GM12878 (cell line): ENCODE measurements at regions not wholly inside any gene's neighbourhood (a gene's known extent, or its start where the extent isn't known, plus 50 kb on each side); places are given as distances from the start of the nearest gene placed in this dataset.

Source experiments
- ATAC-seq: fragments of 200-7000 bp; cut with Tn5 transposase; 3 replicates; pipeline ENCODE4 v1.9.1; 2020; ENCODE audit warnings: mild to moderate bottlenecking, moderate library complexity
- BruUV-seq: library from RNA; stranded (reverse); fragments of 400-500 nt; replicated peaks from 2 replicates; lab custom pipeline; 2021; lab: Mats Ljungman, UMichigan
- CTCF ChIA-PET: fragments of 300-600 bp; sonication (Branson Sonifier 250); formaldehyde crosslinking; extraction: SDS; loops from one replicate; lab custom pipeline; 2021; ENCODE audit warnings: inconsistent platforms; lab: Yijun Ruan, JAX
- POLR2A ChIA-PET: fragments of 350-600 bp; formaldehyde crosslinking; extraction: SDS; loops from one replicate; lab custom pipeline; 2021; ENCODE audit warnings: inconsistent platforms; lab: Charles Lee
- RAD21 ChIA-PET: fragments of 300-600 bp; sonication (Branson Sonifier 250); formaldehyde crosslinking; loops from one replicate; lab custom pipeline; 2023; ENCODE audit warnings: antibody characterized with exemption; ENCODE audit not compliant: unreplicated experiment; lab: Charles Lee
- SMC1A ChIA-PET: fragments of 300-600 bp; sonication (Branson Sonifier 250); formaldehyde crosslinking; loops from one replicate; lab custom pipeline; 2023; ENCODE audit not compliant: unreplicated experiment, uncharacterized antibody; lab: Charles Lee
- DNase-seq: peaks from one replicate; pipeline ENCODE4 v3.0.0-alpha.2; 2011; ENCODE audit warnings: low read depth, low spot score
- FAIRE-seq: peaks from 3 replicates; lab custom pipeline; 2011; peaks lifted over from hg19 to GRCh38; lab: Jason Lieb, UNC
- H2AFZ ChIP-seq: 2 replicates; pipeline ENCODE4 v1.6.0; 2011; ENCODE audit warnings: low read depth, low read length, control low read depth; ENCODE audit not compliant: control insufficient read depth
- H3K27ac ChIP-seq: 2 replicates; pipeline ENCODE4 v1.5.1; 2011; ENCODE audit warnings: control low read depth; ENCODE audit not compliant: control insufficient read depth, insufficient read depth
- H3K27me3 ChIP-seq, 2 experiments: replicated peaks in 1 of 2; 2 replicates each; pipeline versions ENCODE4 v1.6.0 to v1.6.1; 2011; ENCODE audit warnings: low read length in 1 of 2; ENCODE audit not compliant: control insufficient read depth in 2 of 2, insufficient read depth in 2 of 2
- H3K36me3 ChIP-seq, 2 experiments: 2 replicates each; pipeline ENCODE4 v1.5.1; 2011; ENCODE audit warnings: low read length in 1 of 2; ENCODE audit not compliant: control insufficient read depth in 2 of 2, insufficient read depth in 2 of 2
- H3K4me1 ChIP-seq: 2 replicates; pipeline ENCODE4 v1.6.1; 2011; ENCODE audit warnings: mild to moderate bottlenecking, low read length, moderate library complexity, mixed read lengths; ENCODE audit not compliant: control insufficient read depth, insufficient read depth
- H3K4me2 ChIP-seq: 2 replicates; pipeline ENCODE4 v1.6.0; 2011; ENCODE audit warnings: control low read depth; ENCODE audit not compliant: control insufficient read depth, insufficient read depth
- H3K4me3 ChIP-seq: fragments of 200-600 bp; sonication (generic); 2 replicates; pipeline ENCODE4 v1.5.1; 2016
- H3K79me2 ChIP-seq: 2 replicates; pipeline ENCODE4 v1.6.0; 2011; ENCODE audit warnings: low read length; ENCODE audit not compliant: control insufficient read depth, insufficient read depth
- H3K9ac ChIP-seq: 2 replicates; pipeline ENCODE4 v1.8.0; 2011; ENCODE audit warnings: low read length, control low read depth, mixed read lengths; ENCODE audit not compliant: control insufficient read depth, insufficient read depth
- H3K9me3 ChIP-seq: replicated peaks from 3 replicates; pipeline ENCODE4 v1.5.1; 2011; ENCODE audit warnings: mild to moderate bottlenecking, low read length; ENCODE audit not compliant: control insufficient read depth, insufficient read depth
- H4K20me1 ChIP-seq: 2 replicates; pipeline ENCODE4 v1.6.0; 2011; ENCODE audit not compliant: control insufficient read depth, insufficient read depth
- BRCA1 ChIP-seq: IDR thresholded peaks from 2 replicates; pipeline ENCODE4 v1.6.1; 2011; ENCODE audit warnings: low read depth, low read length, improper control_type of control experiment
- NFYB ChIP-seq: IDR thresholded peaks from 2 replicates; pipeline ENCODE4 v1.6.1; 2011; ENCODE audit warnings: low read depth, mild to moderate bottlenecking, low read length, improper control_type of control experiment, moderate library complexity; ENCODE audit not compliant: insufficient read depth
- PBX3 ChIP-seq: IDR thresholded peaks from 2 replicates; pipeline ENCODE4 v1.6.1; 2011; ENCODE audit warnings: mild to moderate bottlenecking, low read depth, low read length, moderate library complexity; ENCODE audit not compliant: insufficient replicate concordance
- POLR2A ChIP-seq: IDR thresholded peaks from 2 replicates; pipeline ENCODE4 v1.6.1; 2011; ENCODE audit warnings: low read depth, mild to moderate bottlenecking, low read length
- REST ChIP-seq: IDR thresholded peaks from 2 replicates; pipeline ENCODE4 v1.6.1; 2012; ENCODE audit warnings: mild to moderate bottlenecking, low read depth, low read length
- SMARCA5 ChIP-seq: fragments of 450-650 bp; IDR thresholded peaks from 2 replicates; pipeline ENCODE4 v1.6.1; 2017; ENCODE audit warnings: mild to moderate bottlenecking
- ZBTB4 ChIP-seq: fragments of 450-650 bp; formaldehyde crosslinking; IDR thresholded peaks from 2 replicates; pipeline ENCODE4 v1.4.0; 2022; ENCODE audit warnings: mild to moderate bottlenecking, moderate library complexity
- ZBTB40 ChIP-seq: fragments of 450-650 bp; IDR thresholded peaks from 2 replicates; pipeline ENCODE4 v1.6.1; 2016; ENCODE audit warnings: mild to moderate bottlenecking, moderate library complexity, borderline replicate concordance
- WGBS: methylation state at CpG from one replicate; pipeline ENCODE4 v1.1.6; 2016; ENCODE audit warnings: low lambda C conversion rate; ENCODE audit not compliant: insufficient replicate concordance, insufficient coverage; ENCODE audit errors: missing lambda C conversion rate; 5-methylcytosine and 5-hydroxymethylcytosine counted together
- in situ Hi-C: fragments of 300-500 bp; cut with MboI; formaldehyde crosslinking; loops from 9 replicates; pipeline ENCODE4 v1.14.3; 2018; ENCODE audit warnings: mixed read lengths
- intact Hi-C: fragments of 100-400 bp; cut with micrococcal nuclease; formaldehyde crosslinking; loops from one replicate; pipeline ENCODE4 v1.14.2; 2022; ENCODE audit not compliant: unreplicated experiment

- Histone ChIP-seq H3K4me1 (no peaks in the 10 kb centered on the region), H3K36me3 (no peaks in the 10 kb centered on the region), H4K20me1 (no peaks in the 10 kb centered on the region), H3K27me3 (no peaks in the 10 kb centered on the region), H3K9ac (no peak overlapping the region), H3K4me3 (no peak overlapping the region), H3K4me2 (no peak overlapping the region), H3K27ac (no peak overlapping the region), H3K9me3 (no peaks in the 10 kb centered on the region), H3K79me2 (no peaks in the 10 kb centered on the region), H2AFZ (no peak overlapping the region)
- FAIRE-seq: no peak
- WGBS: 0% methylated on average over 1 of the region's 1 CpG
- DNase-seq: no peak
- in situ Hi-C loops (no loop called here), intact Hi-C loops (no loop called here)
- ChIA-PET RAD21 (no interaction called here), CTCF (no interaction called here), POLR2A (no interaction called here), SMC1A (no interaction called here)
- no peak for ATAC-seq
- BruUV-seq: no TSS peak
- TF ChIP-seq PBX3: no peak
- no peak for TF ChIP-seq BRCA1
- no peak for TF ChIP-seq ZBTB4 (CRISPR knock-in tag)
- no peak for TF ChIP-seq POLR2A
- no peak for TF ChIP-seq NFYB
- no peak for TF ChIP-seq ZBTB40
- no peak for TF ChIP-seq REST
- no peak for TF ChIP-seq SMARCA5
Observed at GRCh38 chr1:95723346-95723745, 489.3 kb downstream of the RWDD3 start.
